Ovary (tissue), 7 donors: ENCODE measurements at regions not wholly inside any gene's neighbourhood (a gene's known extent, or its start where the extent isn't known, plus 50 kb on each side); places are given as distances from the start of the nearest gene placed in this dataset.

Experiments used
- DNase-seq, 5 donors: peaks; one replicate each; pipeline ENCODE4 v3.0.0-alpha.2; 2019 to 2020
- H3K27ac ChIP-seq, 2 donors: fragments of 200-600 bp; one replicate each; pipeline versions ENCODE4 v1.5.1 to v1.8.0; 2019 to 2022
- H3K27me3 ChIP-seq: fragments of 200-600 bp; one replicate; pipeline ENCODE4 v1.8.0; 2022
- H3K36me3 ChIP-seq: fragments of 200-600 bp; sonication (generic); one replicate; pipeline ENCODE4 v1.5.1; 2019
- H3K4me1 ChIP-seq: one replicate; pipeline ENCODE4 v1.8.1; 2013; ENCODE audit warnings: mild to moderate bottlenecking, moderate library complexity; ENCODE audit not compliant: insufficient read depth
- H3K4me3 ChIP-seq: fragments of 200-600 bp; sonication (generic); one replicate; pipeline ENCODE4 v1.5.1; 2017
- H3K9me3 ChIP-seq, 2 donors: fragments of 200-600 bp in 1 of 2; sonication (generic) in 1 of 2; one replicate each; pipeline versions ENCODE4 v1.5.1 to v1.8.1; 2013 to 2019; ENCODE audit warnings: mild to moderate bottlenecking in 1 of 2, moderate library complexity in 1 of 2
- EP300 ChIP-seq: sonication (generic); formaldehyde crosslinking; IDR thresholded peaks from one replicate; pipeline ENCODE4 v1.6.1; 2017; ENCODE audit warnings: antibody characterized with exemption
- POLR2A ChIP-seq: fragments of 450-650 bp; IDR thresholded peaks from one replicate; pipeline ENCODE4 v1.6.1; 2017; ENCODE audit warnings: antibody characterized with exemption, mild to moderate bottlenecking, moderate library complexity
- WGBS, 3 donors: extraction: QIAGEN DNeasy Blood & Tissue Kit in 1 of 3; methylation state at CpG; one replicate each; pipeline versions ENCODE4 v1.1.5 to v1.1.7; 2013 to 2017; 5-methylcytosine and 5-hydroxymethylcytosine counted together
- intact Hi-C, 4 donors: fragments of 100-400 bp; cut with DNase I; formaldehyde crosslinking; loops; one replicate each; pipeline versions ENCODE4 v1.11.0 to v1.15.1; 2022 to 2023
- TF ChIP-seq, protein P1 (sequence below), 3 donors: fragments of 450-650 bp in 2 of 3; fragments of 200-600 bp in 1 of 3; IDR thresholded peaks; one replicate each; pipeline versions ENCODE4 v1.5.1 to v1.8.0; 2016 to 2022; ENCODE audit warnings: antibody characterized with exemption in 3 of 3, mild to moderate bottlenecking in 1 of 3
- donor health status: DM: no; HTN: no; CAD: no; lungs with moderate emphysema.
- donor health status: DM: no; HTN: no; CAD: no.
- donor health status: Bipolar disorder and iron deficiency.
- donor health status: DM: no; HTN: no; CAD: no.
- donor health status: DM: yes; HTN: yes; CAD: no.

DNA sequence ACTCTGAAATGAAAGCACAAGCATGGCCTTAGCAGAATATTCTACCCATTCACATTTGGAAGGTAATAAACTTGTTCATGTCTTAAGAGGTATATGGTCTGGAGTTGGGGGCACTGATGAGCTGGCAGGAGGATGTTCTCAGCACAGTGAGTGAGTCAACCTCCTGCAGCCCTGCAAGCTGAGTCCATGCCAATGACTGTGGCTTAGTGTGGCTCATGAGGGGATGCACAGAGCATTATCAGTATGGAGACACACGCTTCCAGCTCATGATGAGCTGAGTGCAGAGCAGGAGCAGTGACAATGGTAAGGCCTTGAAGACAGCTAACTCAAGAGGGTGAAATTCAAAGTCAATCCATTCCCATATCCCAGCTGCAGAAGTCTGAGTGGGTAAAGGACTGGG is 102.3 kb downstream of the TNFSF18 start:
- Histone ChIP-seq H3K4me1 (no peaks in the 10 kb centered on the region), H3K27ac (no peak overlapping the region), H3K36me3 (no peaks in the 10 kb centered on the region), H3K27me3 (no peaks in the 10 kb centered on the region), H3K9me3 (no peaks in the 10 kb centered on the region), H3K4me3 (no peak overlapping the region)
- 85 to 96% (median 88%) methylated on average over 1 of the region's 1 CpG for WGBS, 3 donors
- TF ChIP-seq, protein P1, sequence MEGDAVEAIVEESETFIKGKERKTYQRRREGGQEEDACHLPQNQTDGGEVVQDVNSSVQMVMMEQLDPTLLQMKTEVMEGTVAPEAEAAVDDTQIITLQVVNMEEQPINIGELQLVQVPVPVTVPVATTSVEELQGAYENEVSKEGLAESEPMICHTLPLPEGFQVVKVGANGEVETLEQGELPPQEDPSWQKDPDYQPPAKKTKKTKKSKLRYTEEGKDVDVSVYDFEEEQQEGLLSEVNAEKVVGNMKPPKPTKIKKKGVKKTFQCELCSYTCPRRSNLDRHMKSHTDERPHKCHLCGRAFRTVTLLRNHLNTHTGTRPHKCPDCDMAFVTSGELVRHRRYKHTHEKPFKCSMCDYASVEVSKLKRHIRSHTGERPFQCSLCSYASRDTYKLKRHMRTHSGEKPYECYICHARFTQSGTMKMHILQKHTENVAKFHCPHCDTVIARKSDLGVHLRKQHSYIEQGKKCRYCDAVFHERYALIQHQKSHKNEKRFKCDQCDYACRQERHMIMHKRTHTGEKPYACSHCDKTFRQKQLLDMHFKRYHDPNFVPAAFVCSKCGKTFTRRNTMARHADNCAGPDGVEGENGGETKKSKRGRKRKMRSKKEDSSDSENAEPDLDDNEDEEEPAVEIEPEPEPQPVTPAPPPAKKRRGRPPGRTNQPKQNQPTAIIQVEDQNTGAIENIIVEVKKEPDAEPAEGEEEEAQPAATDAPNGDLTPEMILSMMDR (IDR thresholded peaks at IDR 0.05), result no peak
- TF ChIP-seq POLR2A, result no peak
- TF ChIP-seq EP300, result no peak
- no peak for DNase-seq
- intact Hi-C loops, result no loop called here

DNA sequence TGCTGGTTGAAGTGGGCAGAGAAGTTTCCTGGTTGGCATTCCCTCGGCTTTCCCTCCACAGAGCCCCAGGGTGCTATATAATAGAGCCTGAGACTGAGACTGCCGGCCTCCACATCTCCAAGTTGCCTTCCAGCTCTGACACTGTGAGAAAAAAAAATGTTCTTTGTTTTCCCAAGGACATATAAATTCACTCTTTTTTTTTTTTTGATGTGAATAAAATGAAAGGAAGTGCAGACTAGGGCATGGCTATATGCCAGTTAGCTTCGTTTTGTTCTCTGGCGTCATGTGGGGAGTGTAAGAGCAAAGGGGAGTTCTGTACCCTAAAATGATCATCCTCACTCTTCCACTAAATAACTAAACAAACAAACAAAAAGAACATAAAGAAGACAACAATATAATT is 101.6 kb downstream of the TNFSF18 start:
- WGBS, 3 donors, result 56 to 68% (median 67%) methylated on average over 4 of the region's 4 CpGs
- H3K4me3 ChIP-seq, result no peak overlapping the region
- no peaks in the 10 kb centered on the region for H3K27me3 ChIP-seq
- DNase-seq, result no peak
- no peaks in the 10 kb centered on the region for H3K9me3 ChIP-seq
- intact Hi-C loops, result no loop called here
- no peaks in the 10 kb centered on the region for H3K4me1 ChIP-seq
- no peak for TF ChIP-seq EP300
- TF ChIP-seq, protein P1 (IDR thresholded peaks at IDR 0.05), result no peak
- no peak for TF ChIP-seq POLR2A
- no peak overlapping the region for H3K27ac ChIP-seq
- no peaks in the 10 kb centered on the region for H3K36me3 ChIP-seq

DNA sequence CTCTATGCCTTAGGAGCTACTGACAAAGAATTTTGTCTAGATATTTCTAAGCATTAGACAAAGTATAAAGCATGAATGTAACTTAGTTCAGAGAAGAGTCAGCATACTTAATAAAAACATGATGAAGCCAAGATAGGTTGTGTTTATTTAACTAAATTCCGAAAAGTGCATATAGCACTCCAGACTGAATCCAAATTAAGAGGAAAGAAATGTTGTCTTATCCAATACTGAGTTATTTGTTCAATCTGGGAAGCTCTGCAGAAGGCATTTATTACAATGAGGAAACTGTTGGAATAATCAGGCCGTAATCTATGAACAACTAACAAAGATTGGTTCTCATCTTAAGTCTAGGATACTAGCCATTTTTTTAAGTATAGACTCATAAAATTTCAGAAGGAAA is 100.2 kb downstream of the TNFSF18 start:
- H3K9me3 ChIP-seq, result no peaks in the 10 kb centered on the region
- no peak overlapping the region for H3K4me3 ChIP-seq
- H3K4me1 ChIP-seq, result no peaks in the 10 kb centered on the region
- WGBS, 3 donors, result 88 to 95% (median 88%) methylated on average over 2 of the region's 2 CpGs
- TF ChIP-seq, protein P1 (IDR thresholded peaks at IDR 0.05), result no peak
- TF ChIP-seq EP300, result no peak
- TF ChIP-seq POLR2A, result no peak
- no peaks in the 10 kb centered on the region for H3K27me3 ChIP-seq
- intact Hi-C loops, result no loop called here
- no peaks in the 10 kb centered on the region for H3K36me3 ChIP-seq
- no peak overlapping the region for H3K27ac ChIP-seq
- no peak for DNase-seq

DNA sequence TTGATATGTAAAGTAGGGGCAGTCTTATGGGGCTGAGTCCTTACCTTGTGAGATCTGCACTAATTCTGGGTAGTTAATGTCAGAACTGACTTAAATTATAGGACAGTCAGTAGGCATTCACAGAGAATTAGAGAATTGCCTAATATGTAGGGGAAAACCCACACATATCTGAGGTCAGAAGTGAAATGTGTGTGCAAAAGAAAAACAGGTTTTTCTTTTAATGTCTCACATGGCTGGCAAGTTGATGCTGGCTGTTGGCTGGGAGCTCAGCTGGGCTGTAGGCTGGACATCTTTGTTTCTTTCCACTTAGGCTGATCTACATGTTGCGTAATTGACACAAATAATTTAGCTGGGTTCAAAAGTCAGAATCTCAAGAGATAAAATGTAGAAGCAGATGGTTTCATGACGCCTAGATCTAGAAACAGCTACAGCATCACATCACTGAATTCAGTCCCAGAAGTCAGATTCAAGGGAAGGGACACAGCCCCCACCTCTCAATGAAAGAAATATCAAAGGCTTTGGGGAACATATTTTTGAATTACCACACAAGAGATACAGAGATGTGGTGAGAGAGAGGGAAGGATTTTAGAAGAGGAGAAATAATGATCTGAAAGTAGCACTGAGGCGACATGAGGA is 98.9 kb downstream of the TNFSF18 start:
- Histone ChIP-seq H3K4me3 (no peak overlapping the region), H3K27ac (no peak overlapping the region), H3K9me3 (no peaks in the 10 kb centered on the region), H3K4me1 (no peaks in the 10 kb centered on the region), H3K36me3 (no peaks in the 10 kb centered on the region), H3K27me3 (no peaks in the 10 kb centered on the region)
- no peak for DNase-seq
- 59 to 68% (median 62%) methylated on average over 3 of the region's 3 CpGs for WGBS, 3 donors
- intact Hi-C loops, result no loop called here
- TF ChIP-seq POLR2A (no peak), EP300 (no peak)
- TF ChIP-seq, protein P1 (IDR thresholded peaks at IDR 0.05), result no peak
